Thoracic aorta (tissue), 2 donors: ENCODE measurements at regions not wholly inside any gene's neighbourhood (a gene's known extent, or its start where the extent isn't known, plus 50 kb on each side); places are given as distances from the start of the nearest gene placed in this dataset.

Source experiments
- ATAC-seq: fragments of 150-250 bp; one replicate; pipeline ENCODE4 v1.8.0; 2017; ENCODE audit warnings: low read depth; ENCODE audit not compliant: insufficient number of reproducible peaks, low FRiP score
- DNase-seq: peaks from one replicate; pipeline ENCODE4 v3.0.0-alpha.2; 2020; ENCODE audit warnings: low spot score
- H3K27ac ChIP-seq, 2 donors: fragments of 200-600 bp; sonication (generic); 1 replicate in 1 of 2; 2 replicates in 1 of 2; pipeline ENCODE4 v1.5.1; 2016; ENCODE audit warnings: mild to moderate bottlenecking in 2 of 2, moderate library complexity in 2 of 2
- H3K27me3 ChIP-seq: fragments of 200-600 bp; sonication (generic); replicated peaks from 2 replicates; pipeline ENCODE4 v1.6.0; 2016; ENCODE audit warnings: mild to moderate bottlenecking; ENCODE audit not compliant: insufficient read depth
- H3K36me3 ChIP-seq: fragments of 200-600 bp; sonication (generic); one replicate; pipeline ENCODE4 v1.5.1; 2016
- H3K4me1 ChIP-seq, 2 donors: fragments of 200-600 bp; sonication (generic); 1 replicate in 1 of 2; 2 replicates in 1 of 2; pipeline versions ENCODE4 v1.5.1 to v1.6.0; 2016; ENCODE audit warnings: low read depth in 2 of 2, mild to moderate bottlenecking in 1 of 2; ENCODE audit not compliant: control insufficient read depth in 1 of 2
- H3K4me3 ChIP-seq: fragments of 200-600 bp; sonication (generic); 2 replicates; pipeline ENCODE4 v1.5.1; 2016; ENCODE audit warnings: mild to moderate bottlenecking
- H3K9me3 ChIP-seq: fragments of 200-600 bp; sonication (generic); 2 replicates; pipeline ENCODE4 v1.5.1; 2016
- CTCF ChIP-seq: fragments of 200-600 bp; sonication (generic); IDR thresholded peaks from one replicate; pipeline ENCODE4 v1.5.1; 2019; ENCODE audit warnings: antibody characterized with exemption

- no peaks in the 10 kb centered on the region for H3K4me1 ChIP-seq
- no peak for TF ChIP-seq CTCF
- ATAC-seq (no peak), DNase-seq (no peak)
- no peak overlapping the region for H3K4me3 ChIP-seq
- no peaks in the 10 kb centered on the region for H3K36me3 ChIP-seq
- H3K9me3 ChIP-seq, result no peaks in the 10 kb centered on the region
- H3K27ac ChIP-seq, result no peak overlapping the region
- no peaks in the 10 kb centered on the region for H3K27me3 ChIP-seq
These were observed 1414.3 kb upstream of the ACO1 start for GRCh38 chr9:30970186-30970585.

- ATAC-seq (no peak), DNase-seq (no peak)
- H3K27me3 ChIP-seq, result no peaks in the 10 kb centered on the region
- no peaks in the 10 kb centered on the region for H3K36me3 ChIP-seq
- no peaks in the 10 kb centered on the region for H3K4me1 ChIP-seq
- TF ChIP-seq CTCF, result no peak
- no peak overlapping the region for H3K27ac ChIP-seq
- H3K4me3 ChIP-seq, result no peak overlapping the region
- no peaks in the 10 kb centered on the region for H3K9me3 ChIP-seq
These were observed 1413.6 kb upstream of the ACO1 start for GRCh38 chr9:30970812-30971211.

GRCh38 chr9:30972654-30973053 is 1411.8 kb upstream of the ACO1 start:
- H3K27me3 ChIP-seq, result no peaks in the 10 kb centered on the region
- no peak for TF ChIP-seq CTCF
- no peak overlapping the region for H3K4me3 ChIP-seq
- H3K36me3 ChIP-seq, result no peaks in the 10 kb centered on the region
- no peaks in the 10 kb centered on the region for H3K4me1 ChIP-seq
- no peaks in the 10 kb centered on the region for H3K9me3 ChIP-seq
- ATAC-seq (no peak), DNase-seq (no peak)
- no peak overlapping the region for H3K27ac ChIP-seq

GRCh38 chr9:30977965-30978364 is 1406.5 kb upstream of the ACO1 start:
- no peak for ATAC-seq
- TF ChIP-seq CTCF, result no peak
- DNase-seq, result no peak
- Histone ChIP-seq H3K9me3 (no peaks in the 10 kb centered on the region), H3K4me3 (no peak overlapping the region), H3K27ac (no peak overlapping the region), H3K4me1 (no peaks in the 10 kb centered on the region), H3K36me3 (no peaks in the 10 kb centered on the region), H3K27me3 (no peaks in the 10 kb centered on the region)

- DNase-seq (no peak), ATAC-seq (no peak)
- no peaks in the 10 kb centered on the region for H3K4me1 ChIP-seq
These were observed 1402.1 kb upstream of the ACO1 start for GRCh38 chr9:30982301-30982700.

More at GRCh38 chr9:30982301-30982700, 1402.1 kb upstream of the ACO1 start:
- Histone ChIP-seq H3K27me3 (no peaks in the 10 kb centered on the region), H3K9me3 (no peaks in the 10 kb centered on the region), H3K36me3 (no peaks in the 10 kb centered on the region), H3K4me3 (no peak overlapping the region), H3K27ac (no peak overlapping the region)
- TF ChIP-seq CTCF, result no peak
